ENCODE measurements at regions not wholly inside any gene's neighbourhood (a gene's known extent, or its start where the extent isn't known, plus 50 kb on each side); places are given as distances from the start of the nearest gene placed in this dataset.
"Not testable (repeated sequence)": the region's sequence is repeated elsewhere in the genome, so short reads cannot be mapped to it uniquely, and the experiment has no call there.

GRCh38 chr18:11379660-11380059, 229.7 kb upstream of the SLC35G4 start:
- no peak for DNase-seq

- DNase-seq, result no peak
These were observed 228.6 kb upstream of the PIEZO2 start for GRCh38 chr18:11377766-11378540.

GRCh38 chr18:11372163-11372562, 222.8 kb upstream of the PIEZO2 start:
- DNase-seq, result no peak

GRCh38 chr18:11369556-11369955, 220.2 kb upstream of the PIEZO2 start:
- no peak for DNase-seq

- no peak for DNase-seq
These were observed 218.7 kb upstream of the PIEZO2 start for GRCh38 chr18:11368020-11368419.

- DNase-seq, result no peak
These were observed 218.0 kb upstream of the PIEZO2 start for GRCh38 chr18:11367351-11367750.

GRCh38 chr18:11366410-11366809, 217.0 kb upstream of the PIEZO2 start:
- no peak for DNase-seq

- DNase-seq, result no peak
These were observed 213.5 kb upstream of the PIEZO2 start for GRCh38 chr18:11362856-11363255.

GRCh38 chr18:11361862-11362261, 212.5 kb upstream of the PIEZO2 start:
- DNase-seq, result not testable (repeated sequence)

GRCh38 chr18:11357678-11358077, 208.3 kb upstream of the PIEZO2 start:
- no peak for DNase-seq

- not testable (repeated sequence) for DNase-seq
These were observed 195.2 kb upstream of the PIEZO2 start for GRCh38 chr18:11344576-11344975.

GRCh38 chr18:11343096-11343495, 193.7 kb upstream of the PIEZO2 start:
- DNase-seq, result no peak

GRCh38 chr18:11342115-11342514, 192.7 kb upstream of the PIEZO2 start:
- DNase-seq, result not testable (repeated sequence)

GRCh38 chr18:11339188-11339775, 189.9 kb upstream of the PIEZO2 start:
- no peak for DNase-seq

- DNase-seq, result no peak
These were observed 186.9 kb upstream of the PIEZO2 start for GRCh38 chr18:11336241-11336640.

GRCh38 chr18:11327391-11328009, 178.1 kb upstream of the PIEZO2 start:
- DNase-seq, result peak; percentile 2

GRCh38 chr18:11324956-11325882, 175.8 kb upstream of the PIEZO2 start:
- no peak for DNase-seq

- no peak for DNase-seq
These were observed 175.1 kb upstream of the PIEZO2 start for GRCh38 chr18:11324510-11324909.

GRCh38 chr18:11323359-11323819, 174.0 kb upstream of the PIEZO2 start:
- DNase-seq, result no peak

- DNase-seq, result no peak
These were observed 173.3 kb upstream of the PIEZO2 start for GRCh38 chr18:11322716-11323115.

- DNase-seq, result no peak
These were observed 172.6 kb upstream of the PIEZO2 start for GRCh38 chr18:11322006-11322405.

- DNase-seq, result no peak
These were observed 171.6 kb upstream of the PIEZO2 start for GRCh38 chr18:11320986-11321385.

All from renal pelvis (tissue), 1 donor.